Urinary bladder (tissue), 3 donors: ENCODE measurements at regions not wholly inside any gene's neighbourhood (a gene's known extent, or its start where the extent isn't known, plus 50 kb on each side); places are given as distances from the start of the nearest gene placed in this dataset.
"Not testable (repeated sequence)": the region's sequence is repeated elsewhere in the genome, so short reads cannot be mapped to it uniquely, and the experiment has no call there.

Experiments
- DNase-seq: peaks from one replicate; pipeline ENCODE4 v3.0.0-alpha.2; 2015; ENCODE audit errors: extremely low spot score
- H3K27ac ChIP-seq: one replicate; pipeline ENCODE4 v1.5.1; 2013; ENCODE audit warnings: low read depth, mild to moderate bottlenecking, moderate library complexity
- H3K36me3 ChIP-seq: one replicate; pipeline ENCODE4 v1.6.1; 2013; ENCODE audit warnings: mild to moderate bottlenecking, moderate library complexity; ENCODE audit not compliant: insufficient read depth
- H3K4me1 ChIP-seq: one replicate; pipeline ENCODE4 v1.6.1; 2013; ENCODE audit warnings: mild to moderate bottlenecking, moderate library complexity; ENCODE audit not compliant: insufficient read depth
- H3K4me3 ChIP-seq: one replicate; pipeline ENCODE4 v1.5.1; 2013; ENCODE audit warnings: low read depth, low read length
- WGBS: extraction: QIAGEN DNeasy Blood & Tissue Kit; methylation state at CpG from one replicate; pipeline ENCODE4 v1.1.7; 2013; 5-methylcytosine and 5-hydroxymethylcytosine counted together
- donor health status: healthy with polysubstance abuse.
- donor health status: healthy.

GRCh38 chr1:244140420-244140819 is 89.3 kb downstream of the ZBTB18 start:
- Histone ChIP-seq H3K4me3 (no peak overlapping the region), H3K36me3 (no peaks in the 10 kb centered on the region), H3K27ac (no peak overlapping the region), H3K4me1 (no peaks in the 10 kb centered on the region)
- 95% methylated on average over 3 of the region's 3 CpGs for WGBS
- DNase-seq, result no peak

DNA sequence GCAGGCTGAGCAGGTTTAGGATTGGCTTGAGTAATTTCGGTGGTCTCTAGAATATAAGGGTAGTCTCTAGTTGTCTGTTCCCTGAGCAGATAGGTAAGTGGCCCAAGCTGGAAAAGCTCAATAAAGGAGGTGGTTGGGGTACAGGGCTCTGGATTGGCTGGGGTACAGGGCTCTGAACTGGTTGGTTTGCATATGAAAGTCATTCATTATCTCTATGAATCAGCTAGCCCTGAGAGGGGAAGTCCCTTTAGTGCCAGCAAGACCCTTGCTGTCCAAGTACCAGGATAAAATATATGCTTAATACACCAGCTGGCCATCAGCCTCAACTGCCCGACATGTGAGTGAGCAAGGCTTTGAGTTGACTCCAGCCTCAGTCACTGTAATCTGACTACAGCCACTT is 93.0 kb downstream of the ZBTB18 start:
- Histone ChIP-seq H3K4me1 (no peaks in the 10 kb centered on the region), H3K36me3 (no peaks in the 10 kb centered on the region), H3K27ac (no peak overlapping the region), H3K4me3 (no peak overlapping the region)
- DNase-seq, result no peak
- 92% methylated on average over 2 of the region's 2 CpGs for WGBS

- 51% methylated on average over 5 of the region's 5 CpGs for WGBS
- DNase-seq, result no peak
- H3K36me3 ChIP-seq, result no peaks in the 10 kb centered on the region
- H3K4me1 ChIP-seq, result no peaks in the 10 kb centered on the region
- H3K4me3 ChIP-seq, result no peak overlapping the region
- no peak overlapping the region for H3K27ac ChIP-seq
Measured at GRCh38 chr1:244150071-244150470, 99.0 kb downstream of the ZBTB18 start.

DNA sequence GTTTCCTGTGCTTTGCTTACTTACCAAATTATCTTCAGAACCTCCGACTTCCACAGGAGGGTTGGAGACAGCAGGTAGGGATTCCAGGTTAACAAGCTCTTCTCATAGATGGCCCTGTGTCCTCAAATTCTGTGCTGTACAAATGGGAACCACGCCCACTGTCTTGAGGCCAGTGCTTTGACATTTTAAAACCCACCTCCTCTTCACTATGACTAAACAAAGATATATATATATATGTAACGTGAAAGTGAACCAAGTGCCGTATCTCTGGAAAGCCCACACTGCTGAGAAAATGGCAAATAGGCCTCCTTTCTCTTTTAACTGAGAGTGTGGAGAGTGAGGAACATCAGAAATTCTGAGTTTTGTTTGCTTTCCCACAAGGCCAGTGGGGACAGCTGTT is 99.6 kb downstream of the ZBTB18 start:
- Histone ChIP-seq H3K4me1 (no peaks in the 10 kb centered on the region), H3K27ac (no peak overlapping the region), H3K36me3 (no peaks in the 10 kb centered on the region), H3K4me3 (no peak overlapping the region)
- 63% methylated on average over 4 of the region's 4 CpGs for WGBS
- no peak for DNase-seq

DNA sequence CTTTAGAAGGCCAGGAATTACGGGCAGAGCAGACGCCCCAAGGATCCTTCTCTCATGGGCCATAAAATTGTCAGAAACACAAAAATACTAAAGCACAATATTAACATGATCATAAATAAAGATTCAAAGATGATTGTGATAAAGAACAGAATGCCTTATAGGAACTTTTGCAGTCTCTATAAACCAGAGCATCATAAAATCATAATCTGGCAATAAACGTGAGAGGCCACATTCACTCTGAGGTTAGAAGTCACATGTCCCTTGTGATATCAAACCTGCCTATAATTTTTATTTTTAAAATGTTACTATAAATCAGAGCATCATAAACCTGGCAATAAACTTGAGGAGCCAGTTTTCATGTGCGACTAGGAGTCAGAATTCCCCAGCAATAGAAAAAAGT is 100.5 kb downstream of the ZBTB18 start:
- no peak overlapping the region for H3K27ac ChIP-seq
- WGBS, result 29% methylated on average over 4 of the region's 4 CpGs

GRCh38 chr1:244154508-244154871 is 103.4 kb downstream of the ZBTB18 start:
- WGBS, result 29% methylated on average over 5 of the region's 5 CpGs
- Histone ChIP-seq H3K4me3 (no peak overlapping the region), H3K4me1 (no peaks in the 10 kb centered on the region), H3K27ac (no peak overlapping the region), H3K36me3 (no peaks in the 10 kb centered on the region)
- no peak for DNase-seq

More for the DNA sequence above, 100.5 kb downstream of the ZBTB18 start:
- Histone ChIP-seq H3K36me3 (no peaks in the 10 kb centered on the region), H3K4me3 (no peak overlapping the region), H3K4me1 (no peaks in the 10 kb centered on the region)
- DNase-seq, result no peak

DNA sequence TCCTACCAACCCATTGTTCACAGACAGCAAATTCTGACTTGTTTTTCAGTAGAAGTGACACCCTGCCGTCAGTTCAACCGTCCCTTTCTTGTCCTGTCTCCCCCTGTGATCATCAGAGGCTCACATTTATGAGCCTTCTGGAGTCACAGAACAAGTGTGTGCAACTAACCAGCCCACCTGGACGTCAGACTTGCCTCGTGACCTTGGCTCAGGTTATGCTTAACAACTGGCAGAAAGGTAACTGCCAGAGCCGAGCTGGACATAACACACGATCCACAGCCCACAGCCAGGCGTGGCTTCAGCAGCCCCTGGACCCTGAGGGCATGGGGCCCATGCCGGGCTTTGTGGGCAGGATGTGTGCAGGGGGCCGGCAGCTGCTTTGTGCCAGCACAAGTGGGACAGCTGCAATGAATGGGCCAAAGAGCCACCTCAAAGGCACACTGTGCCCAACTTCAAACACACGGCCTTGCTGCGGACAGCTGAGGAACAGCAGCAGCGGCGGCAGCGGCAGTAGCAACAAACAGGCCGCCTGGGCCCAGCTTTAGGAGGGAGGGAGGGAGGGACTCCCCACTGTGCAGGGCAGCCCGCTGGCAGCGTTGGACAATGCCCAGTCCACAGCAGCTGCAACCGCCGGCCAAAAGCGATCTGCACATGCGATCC is 103.9 kb downstream of the ZBTB18 start:
- 84% methylated on average over 21 of the region's 21 CpGs for WGBS
- no peaks in the 10 kb centered on the region for H3K4me1 ChIP-seq
- H3K36me3 ChIP-seq, result no peaks in the 10 kb centered on the region
- H3K27ac ChIP-seq, result no peak overlapping the region
- DNase-seq, result no peak
- H3K4me3 ChIP-seq, result no peak overlapping the region

DNA sequence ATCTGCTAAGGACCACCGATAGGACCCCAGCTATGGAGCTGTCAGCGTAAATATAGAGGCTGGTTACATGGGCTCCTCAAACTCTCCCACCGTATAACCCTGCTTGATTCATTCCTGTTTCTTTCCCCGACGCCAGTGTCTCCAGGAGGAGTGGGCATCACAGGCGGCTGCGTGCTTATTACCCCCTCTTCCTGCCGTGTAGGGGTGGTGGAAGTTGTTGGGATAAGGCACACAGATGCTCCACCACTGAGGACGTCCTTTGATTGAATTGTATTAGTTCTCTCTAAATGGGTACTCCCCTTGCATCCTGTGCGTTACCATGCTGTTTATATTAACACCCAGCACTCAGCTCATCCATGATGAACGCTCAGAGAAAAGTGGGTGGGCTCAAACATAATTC is 104.6 kb downstream of the ZBTB18 start:
- H3K27ac ChIP-seq, result no peak overlapping the region
- no peaks in the 10 kb centered on the region for H3K4me1 ChIP-seq
- DNase-seq, result no peak
- H3K4me3 ChIP-seq, result no peak overlapping the region
- H3K36me3 ChIP-seq, result no peaks in the 10 kb centered on the region
- WGBS, result 94% methylated on average over 11 of the region's 11 CpGs

GRCh38 chr1:244156617-244157016 is 105.5 kb downstream of the ZBTB18 start:
- not testable (repeated sequence) for DNase-seq, H3K27ac ChIP-seq, H3K36me3 ChIP-seq, H3K4me3 ChIP-seq, H3K4me1 ChIP-seq

DNA sequence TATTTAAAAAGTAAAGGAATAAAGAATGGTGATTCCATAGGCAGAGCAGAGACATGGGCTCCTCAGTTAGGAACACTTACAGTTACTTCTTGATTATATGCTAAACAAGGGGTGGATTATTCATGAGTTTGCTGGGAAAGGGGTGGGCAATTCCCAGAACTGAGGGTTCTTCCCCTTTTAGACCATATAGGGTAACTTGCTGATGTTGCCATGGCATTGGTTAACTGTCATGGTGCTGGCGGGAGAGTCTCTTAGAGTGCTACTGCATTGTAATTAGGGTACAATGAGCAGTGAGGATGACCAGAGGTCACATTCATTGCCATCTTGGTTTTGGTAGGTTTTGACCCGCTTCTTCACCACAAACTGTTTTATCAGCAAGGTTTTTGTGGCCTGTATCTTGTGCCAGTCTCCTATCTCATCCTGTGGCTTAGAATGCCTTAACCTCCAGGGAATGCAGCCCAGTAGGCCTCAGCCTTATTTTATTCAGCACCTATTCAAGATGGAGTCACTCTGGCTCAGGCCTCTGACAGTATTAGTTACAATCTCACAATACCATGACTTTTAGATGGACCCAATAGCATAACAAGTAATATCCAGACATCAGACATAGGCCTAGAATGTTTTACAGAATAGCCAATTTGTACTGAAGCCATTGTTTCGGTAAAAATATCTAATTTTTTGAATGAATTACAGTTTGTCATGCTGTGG is 106.8 kb downstream of the ZBTB18 start:
- Histone ChIP-seq H3K36me3 (no peaks in the 10 kb centered on the region), H3K4me1 (no peaks in the 10 kb centered on the region), H3K4me3 (no peak overlapping the region), H3K27ac (no peak overlapping the region)
- WGBS, result 95% methylated on average over 3 of the region's 3 CpGs
- no peak for DNase-seq

- DNase-seq, result no peak
- WGBS, result 84% methylated on average over 8 of the region's 8 CpGs
- no peak overlapping the region for H3K27ac ChIP-seq
- H3K36me3 ChIP-seq, result no peaks in the 10 kb centered on the region
- H3K4me3 ChIP-seq, result no peak overlapping the region
- peaks cover 3% of the 10 kb centered on the region for H3K4me1 ChIP-seq
Measured at GRCh38 chr1:244159646-244160045, 108.6 kb downstream of the ZBTB18 start.

DNA sequence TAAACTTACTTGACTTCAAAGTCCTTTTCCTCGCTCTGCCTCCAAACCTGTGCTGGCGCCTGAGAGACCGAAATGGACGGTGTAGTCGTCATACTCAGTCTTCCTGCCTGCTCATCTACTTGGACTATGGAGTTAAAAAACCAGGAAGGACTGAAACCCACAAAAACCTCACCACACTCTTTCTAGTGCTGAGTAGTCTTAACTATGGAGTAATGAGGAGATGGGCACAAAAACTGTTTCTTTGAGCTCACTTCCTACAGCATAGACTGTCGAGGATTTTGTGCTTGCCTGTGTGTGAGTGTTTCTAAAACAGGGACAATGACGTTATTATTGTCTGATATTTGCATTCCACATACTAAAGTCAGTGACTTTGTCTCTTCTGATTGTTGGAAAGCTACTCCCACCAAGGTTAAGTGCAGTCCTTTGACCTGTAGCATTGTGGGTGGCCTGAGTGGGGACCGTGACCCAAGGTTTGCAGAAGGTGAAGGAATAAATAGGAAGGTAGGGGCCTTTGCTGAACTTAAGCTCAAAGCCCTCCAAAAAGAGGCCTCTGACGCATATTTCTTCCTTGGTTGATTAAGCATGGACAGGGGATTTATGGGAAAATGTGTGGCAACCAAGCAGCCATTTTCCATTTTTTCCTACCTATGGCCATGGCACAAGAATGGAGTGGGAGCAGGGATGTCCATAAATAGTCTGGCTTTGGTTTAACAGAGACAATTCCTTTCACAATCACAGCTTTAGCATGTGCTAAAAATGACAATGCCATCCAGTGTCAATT is 109.6 kb downstream of the ZBTB18 start:
- DNase-seq, result no peak
- peaks cover 3% of the 10 kb centered on the region for H3K4me1 ChIP-seq
- whole genome bisulfite sequencing, result 88% methylated on average over 9 of the region's 9 CpGs
- no peak overlapping the region for H3K4me3 ChIP-seq
- H3K36me3 ChIP-seq, result no peaks in the 10 kb centered on the region
- no peak overlapping the region for H3K27ac ChIP-seq

DNA sequence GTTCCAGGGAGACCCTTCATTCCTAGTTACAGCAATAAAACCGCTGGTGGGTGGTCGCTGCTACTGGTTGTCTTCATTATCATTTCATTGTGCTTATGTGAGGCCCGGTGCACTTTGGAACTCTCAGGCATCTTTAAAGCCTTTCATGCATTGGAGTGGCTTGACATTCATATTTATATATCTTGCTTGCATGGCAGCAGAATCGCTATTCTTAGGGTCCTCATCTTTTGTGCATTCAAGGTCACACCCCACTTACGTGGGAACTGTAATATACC is 110.1 kb downstream of the ZBTB18 start:
- 74% methylated on average over 5 of the region's 5 CpGs for WGBS

GRCh38 chr1:244162786-244163530 is 111.9 kb downstream of the ZBTB18 start:
- Histone ChIP-seq H3K4me3 (no peak overlapping the region), H3K36me3 (no peaks in the 10 kb centered on the region), H3K4me1 (peaks cover 3% of the 10 kb centered on the region), H3K27ac (no peak overlapping the region)
- 91% methylated on average over 12 of the region's 12 CpGs for WGBS
- DNase-seq, result no peak

More for the DNA sequence above, 110.1 kb downstream of the ZBTB18 start:
- Histone ChIP-seq H3K4me3 (no peak overlapping the region), H3K27ac (no peak overlapping the region), H3K36me3 (no peaks in the 10 kb centered on the region), H3K4me1 (peaks cover 3% of the 10 kb centered on the region)
- DNase-seq, result no peak
